C4-2B (cell line): ENCODE measurements at regions not wholly inside any gene's neighbourhood (a gene's known extent, or its start where the extent isn't known, plus 50 kb on each side); places are given as distances from the start of the nearest gene placed in this dataset.

Experiments used
- CTCF ChIP-seq: fragments of 450-650 bp; conservative IDR thresholded peaks from 2 replicates; pipeline ENCODE4 v1.5.1; 2017; ENCODE audit warnings: mild to moderate bottlenecking
- ZFX ChIP-seq: fragments of 450-650 bp; IDR thresholded peaks from 2 replicates; pipeline ENCODE4 v1.6.1; 2017

- TF ChIP-seq CTCF = no peak
- TF ChIP-seq ZFX = no peak
These were observed 543.7 kb downstream of the NPHP4 start for GRCh38 chr1:5448486-5448885.
